ENCODE measurements at regions not wholly inside any gene's neighbourhood (a gene's known extent, or its start where the extent isn't known, plus 50 kb on each side); places are given as distances from the start of the nearest gene placed in this dataset.
A peak's percentile ranks its signal among the peaks of the same experiment; 100 is the strongest.
"Not testable (repeated sequence)": the region's sequence is repeated elsewhere in the genome, so short reads cannot be mapped to it uniquely, and the experiment has no call there.

DNA sequence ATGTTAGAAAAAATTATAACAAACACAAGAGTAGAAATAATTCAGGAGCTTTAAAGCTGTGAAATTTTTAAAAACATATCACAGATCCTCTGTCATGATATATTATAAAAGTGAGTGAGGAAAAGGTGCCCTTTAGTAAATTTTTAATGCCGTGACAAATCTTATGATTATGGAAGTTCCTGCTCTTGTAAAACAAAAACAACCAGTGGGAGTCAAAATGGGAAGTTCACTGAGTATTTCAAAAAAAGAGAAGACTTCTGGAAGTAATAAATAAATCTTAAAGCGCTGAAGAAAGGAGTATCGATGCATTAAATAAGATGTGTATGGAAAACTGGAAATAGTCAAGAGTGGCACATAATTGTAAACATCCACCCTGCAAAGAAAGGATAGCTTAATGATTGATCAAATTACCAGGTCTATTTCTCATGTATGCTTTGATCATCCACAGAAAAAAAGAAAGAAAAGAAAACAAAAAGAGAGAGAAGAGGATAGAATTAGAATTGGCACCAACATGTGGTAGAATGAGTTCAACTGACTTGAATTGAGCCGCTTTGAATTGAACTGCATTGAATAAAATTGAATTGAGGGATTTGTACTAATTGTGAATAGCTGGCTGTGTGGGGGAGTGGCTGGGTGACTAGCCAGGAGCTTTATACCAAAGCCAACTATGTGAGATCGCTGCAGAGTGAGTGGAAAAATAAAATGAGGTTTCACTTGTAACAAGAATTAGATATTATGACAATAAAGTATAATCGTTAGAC is 647.6 kb upstream of the SPRY2 start:
- no peak for FAIRE-seq

GRCh38 chr13:80979035-80979641 is 638.2 kb upstream of the SPRY2 start:
- peak; percentile 45 for FAIRE-seq

DNA sequence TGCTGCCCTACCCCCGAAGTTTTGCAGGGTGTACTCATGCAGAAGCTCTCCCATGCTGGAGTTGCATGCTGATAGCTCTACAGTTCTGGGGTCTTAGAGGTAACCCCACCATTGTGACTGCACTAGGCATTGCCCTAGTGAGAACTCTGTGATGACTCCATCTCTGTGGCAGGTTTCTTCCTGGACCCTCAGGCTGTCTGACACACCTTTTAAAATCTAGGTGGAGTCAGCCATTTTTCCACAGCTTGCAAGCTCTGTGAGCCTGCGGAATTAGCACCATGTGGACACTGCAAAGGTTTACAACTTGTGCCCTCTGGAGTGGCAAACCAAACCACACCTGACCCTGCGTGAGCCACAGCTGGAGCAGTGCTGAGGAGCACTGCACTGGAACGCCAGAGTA is 636.2 kb upstream of the SPRY2 start:
- FAIRE-seq: no peak

GRCh38 chr13:80975903-80976302 is 635.0 kb upstream of the SPRY2 start:
- FAIRE-seq: no peak

- no peak for FAIRE-seq
Observed at GRCh38 chr13:80973721-80974120, 632.8 kb upstream of the SPRY2 start.

DNA sequence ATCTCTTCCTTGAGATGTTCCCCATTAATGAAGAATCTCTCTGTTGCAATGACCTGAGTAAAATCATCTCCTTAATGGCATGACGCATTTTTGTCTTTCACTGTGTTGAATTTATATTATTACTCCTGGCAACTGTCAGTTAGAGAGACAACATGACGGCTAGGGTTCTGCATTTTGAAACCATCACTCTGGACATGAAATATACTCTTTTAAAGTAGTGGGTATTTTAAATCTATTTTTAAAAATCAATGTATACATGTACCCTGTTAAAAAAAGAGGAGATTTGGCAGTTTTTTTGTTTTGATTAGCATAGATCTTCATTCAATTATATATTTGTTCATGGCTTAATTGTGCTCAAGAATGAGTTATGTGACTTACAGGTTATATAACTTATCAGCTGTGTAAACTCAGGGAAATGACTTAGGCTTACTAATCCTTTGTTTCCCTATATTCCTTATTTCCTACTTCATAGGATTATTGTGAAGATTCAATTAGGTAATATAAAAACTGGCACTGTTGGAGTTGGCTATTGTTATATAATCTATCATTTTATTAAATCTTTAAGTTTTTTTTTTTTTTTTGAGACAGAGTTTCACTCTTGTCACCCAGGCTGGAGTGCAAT is 632.0 kb upstream of the SPRY2 start:
- FAIRE-seq: no peak

DNA sequence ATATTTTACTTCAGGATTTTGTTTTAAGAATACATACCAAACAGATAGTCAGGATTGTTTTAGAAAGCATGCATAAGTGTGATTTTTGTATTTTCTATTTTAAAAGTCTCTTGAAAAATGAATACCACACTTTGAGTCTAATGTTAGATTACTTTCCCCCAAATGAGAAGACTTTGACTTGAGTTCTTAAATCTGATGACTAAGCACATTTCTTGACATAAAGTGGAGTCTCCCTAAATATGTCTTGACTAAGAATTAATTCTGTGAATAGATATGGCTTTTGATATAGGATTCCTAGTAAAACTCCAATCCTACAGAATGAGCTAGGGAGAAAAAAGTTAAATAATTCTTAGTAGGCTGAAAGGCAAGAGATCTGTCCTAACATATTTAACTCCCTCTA is 624.2 kb upstream of the SPRY2 start:
- FAIRE-seq: no peak

DNA sequence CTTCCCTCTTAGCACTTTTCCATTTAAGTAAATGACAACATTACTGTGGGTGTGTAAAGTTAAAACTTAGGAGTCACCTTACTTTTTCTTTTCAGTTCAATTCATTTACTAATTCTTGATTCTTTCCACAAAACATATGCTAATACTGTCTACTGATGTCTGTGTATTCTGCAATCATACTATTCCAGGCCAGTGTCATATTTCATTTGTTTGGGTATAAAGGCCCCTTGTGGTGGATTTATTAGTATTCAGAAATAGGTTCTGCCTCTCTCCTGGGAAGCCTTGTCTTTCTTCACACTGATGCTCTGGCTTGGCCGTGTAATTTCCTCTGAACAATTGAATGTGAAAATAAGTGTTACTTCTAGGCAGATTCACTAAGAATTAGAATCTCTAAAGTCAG is 621.9 kb upstream of the SPRY2 start:
- FAIRE-seq: no peak

GRCh38 chr13:80962173-80962572 is 621.2 kb upstream of the SPRY2 start:
- no peak for FAIRE-seq

- FAIRE-seq: no peak
Observed at GRCh38 chr13:80957019-80957655, 616.2 kb upstream of the SPRY2 start.

DNA sequence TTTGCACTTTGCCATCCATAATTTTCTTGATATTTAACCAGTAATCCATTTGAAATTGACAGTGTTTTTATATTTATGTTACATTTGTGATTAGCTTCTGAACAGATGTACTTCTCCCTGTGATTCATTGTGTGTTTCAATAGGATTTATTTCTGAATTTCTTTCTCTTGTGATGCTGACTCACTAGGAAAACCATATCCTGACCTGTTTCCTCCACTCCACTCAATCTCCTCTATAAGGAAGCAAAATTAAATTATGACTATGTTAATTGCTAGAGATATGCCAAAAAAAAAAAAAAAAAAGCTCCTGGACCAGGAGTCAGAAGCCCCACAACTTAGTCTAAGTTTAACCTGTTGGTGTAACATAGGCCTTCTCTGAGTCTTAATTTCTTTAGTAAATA is 614.6 kb upstream of the SPRY2 start:
- FAIRE-seq: no peak

DNA sequence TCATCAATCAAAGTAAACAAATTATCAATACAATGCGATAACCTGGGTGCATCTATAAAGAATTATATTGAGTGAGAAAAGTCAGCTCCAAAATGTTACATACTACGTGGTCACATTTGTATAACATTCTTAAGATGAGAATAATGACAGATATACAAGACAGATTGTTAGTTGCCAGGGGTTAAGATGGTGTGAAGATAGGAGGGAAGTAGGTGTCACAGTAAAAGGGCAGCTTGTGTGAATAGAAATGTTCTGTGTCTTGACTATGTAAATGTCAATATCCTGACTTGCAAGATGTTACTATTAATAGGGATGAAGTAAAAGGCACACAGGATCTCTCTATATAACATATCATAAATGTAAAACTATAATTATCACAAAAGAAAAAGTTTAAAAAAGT is 611.2 kb upstream of the SPRY2 start:
- no peak for FAIRE-seq

GRCh38 chr13:80946008-80946802 is 605.3 kb upstream of the SPRY2 start:
- FAIRE-seq: peak; percentile 43

- FAIRE-seq: no peak
Observed at GRCh38 chr13:80945328-80945727, 604.4 kb upstream of the SPRY2 start.

DNA sequence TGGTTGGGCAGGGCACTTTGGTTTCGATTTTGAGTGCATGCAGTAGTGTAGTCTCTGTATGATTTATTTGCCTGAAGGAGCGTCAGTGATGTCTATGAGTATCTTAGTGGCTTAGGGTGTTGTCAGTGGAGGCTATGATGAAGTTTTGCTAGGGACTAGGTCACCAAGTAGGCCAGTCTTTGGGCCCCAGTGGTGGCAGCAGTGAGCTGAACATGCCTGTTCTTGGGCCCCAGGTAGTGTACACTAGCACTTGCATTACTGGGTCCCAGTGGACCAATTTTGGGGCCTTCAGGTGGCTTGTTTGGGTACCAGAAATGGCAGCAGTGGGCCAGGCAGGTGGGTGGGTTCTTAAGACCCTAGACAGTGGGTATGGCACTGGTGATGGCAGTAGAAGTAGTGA is 598.7 kb upstream of the SPRY2 start:
- no peak for FAIRE-seq

- FAIRE-seq: no peak
Observed at GRCh38 chr13:80931766-80932165, 590.8 kb upstream of the SPRY2 start.

GRCh38 chr13:80931118-80931517 is 590.2 kb upstream of the SPRY2 start:
- FAIRE-seq: no peak

GRCh38 chr13:80928241-80928640 is 587.3 kb upstream of the SPRY2 start:
- FAIRE-seq: no peak

GRCh38 chr13:80926024-80926423 is 585.1 kb upstream of the SPRY2 start:
- not testable (repeated sequence) for FAIRE-seq

DNA sequence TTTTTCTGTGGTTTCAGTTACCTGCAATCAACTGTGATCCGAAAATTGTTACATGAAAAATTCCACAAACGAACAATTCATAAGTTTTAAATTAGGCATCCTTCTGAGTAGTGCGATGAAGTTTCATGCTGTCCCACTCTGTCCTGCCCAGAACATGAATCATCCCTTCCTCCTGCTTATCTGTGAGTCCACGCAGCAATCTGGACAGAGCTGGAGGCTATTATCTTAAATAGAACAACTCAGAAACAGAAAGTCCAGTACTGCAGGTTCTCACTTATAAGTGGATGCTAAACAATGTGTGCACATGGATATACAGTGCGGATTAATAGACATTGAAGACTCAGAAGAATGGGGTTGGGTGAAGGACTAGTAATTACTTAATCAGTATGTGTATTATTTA is 583.7 kb upstream of the SPRY2 start:
- FAIRE-seq: no peak

DNA sequence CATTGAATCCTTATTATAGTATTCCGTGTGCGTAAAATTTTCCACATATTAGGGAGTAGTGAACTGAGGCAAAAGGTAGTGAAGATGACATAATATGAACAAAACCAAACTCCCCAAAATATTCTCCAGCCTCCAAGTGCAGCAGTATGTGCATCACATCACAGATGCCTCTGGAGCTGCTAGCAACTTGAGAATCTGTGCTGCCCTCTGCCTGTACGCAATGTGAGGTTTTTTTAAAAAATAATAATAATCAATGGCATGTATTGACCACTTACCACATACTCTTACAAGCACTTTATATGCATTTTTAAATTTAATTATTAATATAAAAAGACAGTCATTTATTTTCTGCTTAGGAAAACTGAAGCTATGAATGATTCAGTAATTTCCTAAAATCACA is 583.0 kb upstream of the SPRY2 start:
- no peak for FAIRE-seq

GRCh38 chr13:80921971-80922370 is 581.0 kb upstream of the SPRY2 start:
- FAIRE-seq: no peak

DNA sequence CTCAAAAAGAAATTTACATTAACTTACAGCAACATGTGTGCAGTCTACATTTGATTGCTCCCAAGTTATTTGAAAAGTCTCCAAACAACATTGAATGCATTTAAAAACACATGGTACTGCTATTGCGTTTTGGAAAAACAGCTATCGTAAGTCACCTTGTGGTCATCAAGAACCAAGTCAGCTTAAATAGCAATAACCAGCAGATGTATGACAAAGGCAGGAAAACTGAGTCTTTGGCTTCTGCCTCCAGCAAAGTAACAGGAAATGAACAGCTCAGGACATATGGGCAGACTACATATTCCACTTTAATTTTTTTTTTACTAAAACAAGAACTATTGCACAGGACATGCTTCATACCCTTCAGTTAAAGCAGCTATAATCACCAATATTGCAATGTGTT is 580.6 kb upstream of the SPRY2 start:
- no peak for FAIRE-seq
